SKM-1 (cell line): ENCODE measurements at regions not wholly inside any gene's neighbourhood (a gene's known extent, or its start where the extent isn't known, plus 50 kb on each side); places are given as distances from the start of the nearest gene placed in this dataset.

ENCODE experiments used
- DNase-seq: peaks from one replicate; lab custom pipeline; 2025; ENCODE audit not compliant: unreplicated experiment; lab: John Stamatoyannopoulos, UW

DNA sequence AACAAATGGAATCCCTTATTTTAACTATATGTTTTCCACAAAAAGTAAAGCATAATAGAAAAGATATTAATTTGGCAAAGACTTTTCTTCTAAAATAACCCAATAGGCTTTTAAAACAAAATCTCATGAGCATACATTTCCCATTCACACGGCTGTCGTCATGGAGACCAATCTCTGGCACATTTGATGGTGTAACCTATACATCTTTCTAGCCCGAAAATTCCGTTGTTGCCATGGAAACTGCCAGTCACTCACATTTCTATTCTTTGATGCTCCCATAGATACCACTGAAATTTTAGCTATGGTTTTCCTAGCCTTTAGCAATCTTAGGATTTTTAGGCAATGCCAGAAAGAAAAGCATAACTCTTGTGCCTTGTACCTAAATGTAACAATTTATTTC, 262.9 kb upstream of the TRPM3 start:
- DNase-seq, result no peak

DNA sequence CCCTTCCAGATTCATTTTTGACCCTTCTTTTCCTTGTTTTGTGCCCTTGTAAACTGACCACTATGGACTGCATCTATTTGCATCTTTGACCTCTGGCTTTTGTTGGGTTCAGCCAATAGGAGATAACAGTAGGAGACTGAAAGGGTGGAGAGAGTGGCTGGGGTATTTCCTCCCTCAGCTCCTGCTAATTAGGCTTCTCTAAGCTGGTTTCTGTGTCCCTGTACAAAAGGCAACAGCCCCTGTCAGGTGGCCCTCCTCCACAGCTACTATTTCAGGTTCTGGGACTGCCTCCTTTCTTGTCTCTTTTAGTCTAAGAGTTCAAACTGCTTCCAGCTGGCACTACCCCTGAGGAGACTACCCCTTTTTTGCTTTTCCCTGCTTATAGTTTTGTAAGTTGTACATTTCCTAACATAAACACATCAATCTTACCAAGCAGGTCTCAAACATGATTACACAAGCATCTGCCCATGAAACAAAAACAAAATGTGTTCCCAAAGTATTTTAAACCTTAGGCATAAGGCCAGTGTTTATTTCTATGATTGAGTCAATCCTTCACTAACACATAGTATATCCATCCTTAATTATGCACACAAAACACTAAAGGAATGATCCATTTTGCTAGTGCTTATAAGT, 262.0 kb upstream of the TRPM3 start:
- no peak for DNase-seq

DNA sequence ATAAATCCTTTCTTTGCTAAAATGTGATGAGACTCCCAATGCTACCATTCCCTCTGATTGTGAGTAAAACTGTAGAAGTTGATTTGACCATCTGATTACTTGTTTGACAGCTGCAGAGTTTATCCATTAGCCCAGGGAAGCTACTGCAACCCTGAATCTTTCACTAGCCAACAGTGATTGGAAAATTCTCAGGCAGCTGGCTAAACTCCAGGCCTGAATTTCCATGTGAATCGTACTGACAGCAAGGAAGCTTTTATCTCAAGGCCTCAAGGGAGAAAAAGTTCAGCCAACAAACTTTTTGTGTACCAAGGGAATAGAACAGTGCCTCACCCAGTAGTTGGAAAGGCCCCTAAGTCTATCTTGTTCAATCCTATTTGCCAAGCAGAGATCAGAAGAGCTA, 246.7 kb upstream of the TRPM3 start:
- DNase-seq, result no peak

DNA sequence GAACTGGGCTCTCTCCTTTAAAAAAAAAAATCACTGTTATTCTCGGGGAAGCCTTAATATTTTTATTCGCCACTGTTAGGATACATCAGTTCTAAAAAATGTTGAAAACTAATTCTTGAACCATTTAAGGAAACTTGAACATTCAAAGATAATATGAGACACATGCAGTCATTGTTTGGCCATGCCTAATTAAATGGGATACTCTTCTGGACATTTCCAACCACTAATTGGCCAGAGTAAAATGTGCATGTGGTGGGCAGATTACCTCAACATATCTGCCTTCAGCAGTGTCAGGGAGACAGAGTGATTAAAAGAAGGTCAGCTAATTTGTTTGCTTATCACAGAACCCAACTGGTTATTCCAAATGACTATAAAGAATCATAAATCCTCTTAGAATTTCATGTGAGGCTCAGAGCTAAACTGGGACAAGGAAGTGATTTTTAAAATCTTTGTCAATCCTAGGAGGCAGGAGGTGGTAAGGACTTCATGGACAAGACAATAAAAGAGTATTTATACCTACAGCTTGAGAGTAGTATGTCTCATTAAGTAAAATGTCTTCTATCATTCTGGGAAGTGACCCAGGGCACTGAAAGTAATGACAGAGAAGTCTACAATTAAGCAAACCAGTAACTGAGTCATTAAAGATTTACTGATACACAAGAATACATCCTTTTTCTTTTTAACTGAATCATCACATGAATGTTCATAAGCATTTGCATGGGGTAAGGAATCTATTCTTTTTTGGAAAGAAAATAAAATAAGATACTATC, 242.9 kb upstream of the TRPM3 start:
- DNase-seq, result no peak

DNA sequence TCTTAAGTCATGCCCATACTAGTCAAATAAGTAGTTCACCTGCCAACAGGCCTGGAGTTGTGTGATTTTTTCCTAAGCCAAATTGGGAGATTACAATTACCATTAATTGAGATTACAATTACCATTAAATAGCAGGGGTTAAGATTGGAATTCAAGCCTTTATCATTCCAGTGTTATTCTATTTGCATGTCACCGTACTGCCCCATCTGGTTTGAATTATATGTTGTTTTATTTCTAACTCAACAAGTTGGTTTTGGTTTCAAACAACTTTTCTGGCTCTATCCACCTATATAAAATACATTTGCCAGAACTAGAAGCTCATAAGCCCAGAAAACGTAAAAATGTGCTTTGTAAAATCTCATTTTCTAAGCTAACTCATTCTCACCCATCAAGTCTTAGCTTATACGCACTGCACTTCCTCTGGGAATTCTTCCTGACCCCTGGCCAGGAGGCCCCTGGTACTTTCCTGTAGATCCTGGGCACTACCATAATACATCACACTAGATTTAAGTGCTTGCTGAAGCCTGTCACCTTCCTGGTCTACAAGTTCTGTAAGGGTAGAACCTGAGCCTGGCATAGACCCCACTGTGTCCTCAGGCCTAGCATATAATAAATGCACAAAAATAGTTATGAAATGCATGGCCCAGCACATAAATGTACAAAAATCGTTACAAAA, 242.0 kb upstream of the TRPM3 start:
- DNase-seq, result no peak

DNA sequence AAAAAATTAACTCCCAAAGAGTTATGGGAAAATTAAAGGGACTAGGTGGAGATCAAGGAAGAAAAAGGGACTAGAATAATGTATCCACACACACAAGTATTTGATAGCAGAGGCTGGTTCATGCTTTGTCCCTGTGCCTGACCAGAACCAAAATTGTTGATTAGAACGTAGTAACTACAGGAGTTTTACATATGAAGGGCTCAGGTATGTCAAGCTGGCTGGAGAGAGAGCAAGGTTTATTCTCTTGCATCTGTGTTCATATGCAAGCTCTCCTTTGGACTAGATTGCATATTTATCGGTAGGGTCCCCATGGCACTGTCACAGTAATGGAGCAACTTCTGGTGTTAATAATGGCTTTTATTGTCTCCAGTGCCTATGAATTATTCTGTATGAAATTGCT, 239.9 kb upstream of the TRPM3 start:
- DNase-seq, result no peak

DNA sequence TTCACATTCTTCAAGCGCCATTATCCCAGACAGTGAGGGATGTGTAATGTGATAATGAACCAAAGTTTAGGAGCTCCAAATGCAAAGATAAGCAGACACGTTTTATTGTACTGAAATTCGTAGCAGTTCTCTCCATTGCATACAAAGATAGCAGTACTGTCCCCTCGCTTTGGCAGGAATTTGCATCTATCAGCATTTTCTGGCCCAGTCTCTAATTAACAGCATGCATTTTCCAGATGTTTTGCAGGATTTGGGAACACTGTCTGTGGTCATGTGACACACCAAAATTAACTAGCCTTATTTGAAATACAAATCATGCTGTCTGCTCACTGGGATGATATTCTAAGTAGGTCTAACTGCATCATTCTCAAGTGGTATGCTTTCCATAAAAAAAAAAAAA, 235.9 kb upstream of the TRPM3 start:
- no peak for DNase-seq

DNA sequence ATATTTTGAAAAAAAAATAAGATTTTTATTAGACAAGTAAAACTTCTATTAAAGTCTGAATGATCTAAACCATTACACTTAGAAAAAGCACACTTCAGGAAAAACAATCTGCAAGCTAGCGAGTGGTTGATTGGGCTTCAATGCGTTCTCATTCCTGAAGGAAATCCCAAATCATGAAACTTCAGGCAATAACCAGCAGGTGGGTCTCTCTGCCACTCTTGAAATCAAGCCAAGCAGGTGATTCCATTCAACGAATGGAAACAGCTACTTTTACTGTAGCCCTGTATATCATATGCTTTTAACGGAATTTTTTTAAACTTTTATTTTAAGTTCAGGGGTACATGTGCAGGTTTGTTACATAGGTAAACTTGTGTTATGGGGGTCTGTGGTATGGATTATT, 234.5 kb upstream of the TRPM3 start:
- no peak for DNase-seq

DNA sequence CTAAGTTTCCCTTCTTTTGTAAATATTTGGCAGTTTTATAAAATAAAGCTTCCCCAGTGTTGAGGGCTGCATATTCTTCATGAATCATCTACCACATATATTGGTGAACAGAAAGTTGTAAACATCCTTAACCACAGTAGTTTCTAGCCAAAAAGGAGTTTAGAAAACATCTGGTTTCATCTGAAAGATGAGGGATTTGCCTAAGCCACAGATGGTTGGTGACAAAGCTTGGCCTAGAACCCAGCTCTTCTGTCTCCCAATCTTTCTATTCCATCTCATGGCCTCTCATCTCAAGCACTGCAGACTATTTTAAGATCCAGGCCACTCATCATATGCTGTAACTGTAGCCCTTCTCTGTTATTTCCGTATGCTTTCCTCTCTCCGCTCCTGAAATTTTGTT, 232.3 kb upstream of the TRPM3 start:
- DNase-seq, result no peak

DNA sequence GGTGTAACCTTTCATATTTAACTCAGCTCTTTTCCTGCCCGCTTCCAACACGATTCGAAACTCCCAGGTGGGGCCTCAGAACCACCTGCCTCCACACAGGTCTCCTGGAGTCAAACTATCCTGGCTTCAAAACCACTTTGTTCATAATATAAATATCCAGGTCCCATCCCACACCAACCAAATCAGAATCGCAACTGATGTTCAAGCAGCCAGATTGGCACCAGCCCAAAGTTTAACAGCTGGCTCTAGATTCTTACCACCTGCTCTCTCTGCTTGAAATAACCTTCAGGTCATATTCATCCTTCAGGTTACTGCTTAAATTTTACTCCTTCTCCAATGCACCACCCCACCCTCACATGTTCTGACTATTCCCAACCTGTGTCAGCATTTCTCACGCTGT, 231.4 kb upstream of the TRPM3 start:
- DNase-seq, result no peak

DNA sequence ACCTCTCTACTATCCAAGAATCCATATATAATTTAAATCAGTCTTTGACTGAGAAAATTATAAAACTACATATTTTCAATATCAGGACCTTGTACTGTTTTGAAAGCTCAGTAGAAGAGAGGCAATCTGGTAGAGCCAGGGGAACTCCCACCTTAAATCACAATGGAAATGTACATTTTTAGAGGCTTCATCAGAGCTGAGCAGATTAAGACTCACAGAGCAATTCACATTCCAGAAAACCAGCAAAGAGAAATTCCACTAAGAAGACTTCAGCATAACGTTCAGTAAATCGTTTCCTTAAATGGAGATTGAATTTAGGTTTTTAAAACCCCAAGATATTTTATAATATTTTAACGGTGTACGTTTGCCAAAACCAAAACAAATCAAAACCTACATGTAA, 227.8 kb upstream of the TRPM3 start:
- no peak for DNase-seq

DNA sequence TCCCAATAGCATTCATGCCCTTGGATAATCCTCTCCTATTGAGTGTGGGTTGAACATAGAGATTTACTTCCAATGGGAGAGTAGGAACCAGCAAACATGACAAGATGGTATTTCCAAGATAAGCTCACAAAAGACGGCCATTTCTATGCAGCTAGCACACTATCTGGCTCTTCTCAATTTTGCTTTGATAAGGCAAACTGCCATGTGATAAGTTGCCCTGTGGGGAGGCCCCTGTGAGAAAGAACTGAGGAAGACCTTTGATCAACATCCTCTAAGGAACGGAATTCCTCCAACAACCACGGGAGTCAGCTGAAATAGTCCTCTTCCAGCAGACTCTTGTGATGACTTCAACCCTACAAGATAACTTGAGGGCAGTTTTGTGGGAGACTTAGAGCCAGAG, 211.9 kb upstream of the TRPM3 start:
- no peak for DNase-seq

DNA sequence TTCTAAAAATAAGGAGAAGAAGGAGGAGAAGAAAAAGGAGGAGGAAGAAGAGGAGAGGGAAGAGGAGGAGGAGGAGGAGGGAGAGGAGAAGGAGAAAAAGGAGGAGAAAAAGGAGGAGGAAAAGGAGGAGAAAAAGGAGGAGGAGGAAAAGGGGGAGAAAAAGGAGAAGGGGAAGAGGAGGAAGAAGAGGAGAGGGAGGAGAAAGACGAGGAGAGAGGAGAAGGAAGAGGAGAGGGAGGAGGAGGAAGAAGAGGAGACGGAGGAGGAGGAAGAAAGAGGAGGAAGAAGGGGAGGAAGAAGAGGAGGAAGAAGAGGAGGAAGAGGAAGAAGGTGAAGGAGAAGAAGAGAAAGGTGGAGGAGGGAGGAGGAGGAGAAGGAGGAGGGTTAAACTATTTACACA, 210.2 kb upstream of the TRPM3 start:
- DNase-seq, result no peak

DNA sequence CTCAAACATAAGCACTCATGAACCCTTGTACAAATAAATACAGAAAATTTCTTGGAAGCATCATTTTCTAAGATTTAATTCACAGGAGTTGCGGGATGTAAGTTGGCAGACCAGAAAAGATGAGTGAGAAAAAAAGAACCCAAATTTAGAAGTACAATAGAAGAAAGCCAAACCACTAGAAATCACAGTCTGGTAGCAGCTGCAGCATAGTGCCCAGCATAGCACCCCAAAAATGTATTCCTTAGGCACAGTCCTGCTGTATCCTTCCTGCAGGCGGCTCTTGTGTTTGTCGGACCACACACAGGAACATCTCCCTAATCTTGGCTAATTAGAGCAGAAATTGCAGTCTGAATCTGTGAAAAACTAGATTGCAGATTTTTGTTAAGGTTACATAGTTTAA, 208.5 kb upstream of the TRPM3 start:
- no peak for DNase-seq

DNA sequence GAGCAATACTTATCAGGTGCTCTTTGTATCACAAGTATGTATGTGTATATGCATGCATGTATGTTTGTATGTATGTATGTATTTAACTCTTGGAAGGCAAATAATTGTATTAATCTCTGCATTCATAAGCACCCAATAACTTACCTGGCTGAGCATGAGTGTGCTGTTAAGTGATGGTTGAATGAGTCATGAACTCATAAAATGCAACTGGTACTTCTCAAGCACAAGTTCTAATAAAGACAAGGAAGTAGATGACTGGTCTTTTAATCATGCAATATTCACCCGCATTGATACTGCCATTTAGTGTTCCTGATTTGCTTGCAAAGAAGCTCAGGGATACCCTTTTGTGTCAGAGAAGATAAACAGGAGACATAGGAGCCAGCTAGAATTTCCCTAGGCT, 204.9 kb upstream of the TRPM3 start:
- DNase-seq, result no peak

DNA sequence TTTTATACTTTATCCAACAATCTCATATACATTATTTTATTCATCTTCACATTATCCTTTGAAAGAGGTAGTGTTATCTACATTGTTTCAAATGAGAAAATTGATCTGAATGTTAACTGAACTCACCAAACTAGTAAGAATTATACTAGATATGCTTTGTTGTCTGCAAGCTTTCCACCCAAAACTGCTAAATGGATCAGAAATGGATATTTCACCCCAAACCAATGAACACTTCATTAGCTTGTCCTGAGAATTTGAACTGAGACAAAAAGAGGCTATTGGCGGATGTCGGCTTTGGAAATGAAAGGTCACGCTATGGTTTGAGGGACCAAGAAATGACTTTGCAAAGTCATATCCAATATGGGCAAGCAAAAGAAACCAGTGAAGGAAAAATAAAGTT, 201.9 kb upstream of the TRPM3 start:
- no peak for DNase-seq

DNA sequence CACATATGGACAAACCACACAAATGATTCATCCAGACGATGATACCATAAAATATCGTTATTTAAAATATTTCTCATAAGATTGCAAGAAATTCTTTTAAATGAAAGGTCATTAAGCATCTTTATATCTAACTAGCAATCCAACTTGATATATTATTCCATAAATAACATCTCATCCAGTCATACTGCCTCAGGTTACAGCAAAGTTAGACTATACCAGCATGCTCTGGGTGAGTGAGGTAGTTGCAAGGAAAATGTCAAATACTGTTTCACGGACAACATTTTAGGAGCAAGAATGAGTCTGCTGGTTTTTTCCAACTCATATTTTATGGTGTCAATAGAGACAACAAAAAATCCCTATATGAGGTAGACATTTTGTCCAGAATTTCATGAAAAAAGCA, 200.9 kb upstream of the TRPM3 start:
- DNase-seq, result no peak

DNA sequence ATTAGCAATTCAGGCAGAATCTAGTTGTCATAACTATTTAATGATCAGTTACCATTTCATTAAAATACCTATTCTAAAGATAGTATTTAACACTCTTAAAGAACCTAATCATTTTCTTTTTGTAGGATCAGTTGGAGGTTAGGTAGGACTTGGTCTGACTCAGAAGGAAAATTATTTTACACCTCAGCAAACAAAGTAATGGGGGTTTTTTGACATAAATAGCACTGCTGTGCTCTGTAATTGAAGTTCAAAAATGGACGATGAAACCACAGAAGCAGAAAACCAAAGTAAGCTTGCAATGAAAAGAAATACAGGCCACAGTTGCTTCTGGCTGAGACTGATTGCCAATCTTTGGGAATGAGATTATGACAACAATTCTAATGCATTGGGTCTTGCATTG, 187.0 kb upstream of the TRPM3 start:
- DNase-seq, result no peak

DNA sequence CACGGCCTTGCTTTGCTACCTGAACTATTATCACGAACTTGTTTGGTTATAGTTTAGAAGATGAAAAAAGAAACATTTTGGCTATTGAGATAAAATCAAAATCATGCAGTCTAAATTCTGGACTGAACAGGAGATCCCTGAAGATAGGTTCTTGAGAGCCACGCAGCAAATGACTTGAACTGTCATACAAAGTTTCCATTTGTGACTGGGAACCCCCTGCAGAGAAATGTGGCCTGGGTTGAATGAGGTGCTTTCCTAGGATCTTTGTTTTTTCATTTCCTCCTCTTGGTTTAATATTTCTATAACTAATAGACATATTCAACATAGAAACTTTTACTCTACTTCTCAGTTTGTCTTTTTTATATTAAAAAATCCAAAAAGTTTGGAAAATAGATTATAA, 184.7 kb upstream of the TRPM3 start:
- no peak for DNase-seq

DNA sequence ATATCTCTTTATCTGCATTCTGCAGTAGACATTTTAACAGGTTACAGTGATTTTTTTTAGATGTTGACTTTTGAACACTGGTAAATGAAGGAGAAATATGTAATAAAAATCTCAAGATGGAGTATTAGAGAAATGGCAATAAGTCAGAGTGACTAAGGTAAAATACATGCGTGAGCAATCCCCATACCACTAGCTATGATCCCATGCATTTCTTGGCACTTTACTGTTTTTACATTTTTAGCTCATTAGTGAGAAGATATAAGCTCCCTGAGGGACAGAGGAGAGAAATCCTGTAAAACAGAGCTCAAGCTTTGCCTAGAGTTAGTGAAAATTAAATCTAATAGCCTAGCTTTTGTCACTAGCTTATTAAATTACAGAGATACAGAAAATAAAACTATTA, 181.9 kb upstream of the TRPM3 start:
- DNase-seq, result no peak

DNA sequence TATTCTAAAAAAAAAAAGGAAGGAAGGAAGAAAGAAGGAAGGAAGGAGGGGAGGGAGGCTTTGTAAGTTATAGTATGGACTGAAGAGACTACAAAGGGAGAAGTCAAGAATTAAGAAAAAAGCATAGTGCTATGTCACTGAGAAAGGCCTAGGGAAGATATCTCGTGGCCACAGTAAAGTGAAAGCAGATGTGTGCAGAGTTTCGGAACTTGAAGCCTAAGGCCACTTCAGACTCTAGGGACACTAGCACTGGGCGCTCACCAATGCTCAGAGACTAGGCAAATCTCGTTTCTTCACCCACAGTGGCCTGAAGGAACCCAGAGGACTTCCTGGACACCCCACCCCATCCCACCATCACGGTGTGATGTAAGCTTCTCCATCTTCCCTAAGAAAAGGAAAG, 181.4 kb upstream of the TRPM3 start:
- DNase-seq, result no peak

DNA sequence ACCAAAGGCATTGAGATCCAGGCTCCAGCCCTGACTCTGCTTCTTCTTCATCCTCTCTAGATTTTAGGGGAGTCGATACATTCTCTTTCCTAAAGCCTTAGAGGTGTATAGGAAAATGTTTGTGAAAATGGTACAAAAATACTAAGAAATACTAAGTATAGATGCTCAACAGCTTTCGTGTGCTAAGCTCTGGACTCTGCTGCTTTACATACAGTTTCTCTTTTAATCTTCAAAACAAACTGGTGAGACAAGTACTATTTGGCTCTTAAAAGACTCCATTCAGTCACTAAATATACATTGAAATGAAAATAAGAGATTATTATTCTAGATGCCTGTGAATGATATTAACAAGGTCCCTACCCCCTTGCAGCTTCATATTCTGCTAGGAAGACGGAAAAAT, 174.5 kb upstream of the TRPM3 start:
- no peak for DNase-seq

DNA sequence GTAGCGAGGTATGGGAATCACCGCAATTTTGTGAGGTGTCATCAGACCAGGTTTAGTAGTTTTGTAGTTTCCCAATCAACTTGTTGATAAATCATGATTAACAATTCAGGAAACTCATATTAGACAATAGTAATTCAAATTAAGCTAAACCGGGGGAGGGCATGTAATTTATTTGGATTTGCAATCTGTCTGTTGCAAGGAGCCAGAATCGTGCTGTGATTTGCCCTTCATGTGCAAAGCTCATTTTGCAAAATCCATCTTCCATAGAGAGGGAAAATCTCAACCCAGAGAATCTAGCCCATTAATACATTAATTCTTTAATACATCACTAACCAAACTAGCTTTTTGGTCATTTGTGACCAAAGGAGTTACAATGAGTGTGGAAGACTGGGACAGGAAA, 164.7 kb upstream of the TRPM3 start:
- no peak for DNase-seq
